ENCODE measurements at regions not wholly inside any gene's neighbourhood (a gene's known extent, or its start where the extent isn't known, plus 50 kb on each side); places are given as distances from the start of the nearest gene placed in this dataset.
A peak's percentile ranks its signal among the peaks of the same experiment; 100 is the strongest.

DNA sequence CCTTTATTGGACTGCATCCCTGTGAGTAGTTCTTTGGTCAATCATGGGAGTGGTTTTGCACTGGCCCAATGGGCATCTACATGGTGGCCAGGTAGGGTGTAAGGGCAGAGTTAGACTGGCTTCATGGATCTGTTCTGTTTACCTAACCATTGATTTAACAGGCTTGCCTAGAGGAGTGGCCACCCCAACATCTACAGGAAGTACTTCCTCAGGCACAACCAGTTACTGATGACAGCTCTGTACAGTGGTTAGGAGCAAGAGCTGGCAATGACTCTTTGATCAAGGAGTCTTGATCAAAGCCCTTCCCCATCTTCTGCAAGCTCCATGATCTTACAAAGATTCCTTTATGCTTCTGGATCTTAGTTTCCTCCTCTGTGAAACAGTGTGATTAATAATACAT lies 140.9 kb upstream of the CYP1B1 start:
- H3K4me3 Mint-ChIP-seq = no peak overlapping the region
- peaks cover 18% of the 10 kb centered on the region for H3K4me1 Mint-ChIP-seq
- DNase-seq (no peak), ATAC-seq (peak; percentile 55)
- H3K27ac Mint-ChIP-seq = no peak overlapping the region
- peaks cover 0 to 8% of the 10 kb centered on the region in 2 donors for H3K9me3 Mint-ChIP-seq
- H3K27me3 Mint-ChIP-seq = peaks cover 21% of the 10 kb centered on the region

- ATAC-seq = no peak
These were observed 140.0 kb upstream of the CYP1B1 start for GRCh38 chr2:38215993-38216392.

DNA sequence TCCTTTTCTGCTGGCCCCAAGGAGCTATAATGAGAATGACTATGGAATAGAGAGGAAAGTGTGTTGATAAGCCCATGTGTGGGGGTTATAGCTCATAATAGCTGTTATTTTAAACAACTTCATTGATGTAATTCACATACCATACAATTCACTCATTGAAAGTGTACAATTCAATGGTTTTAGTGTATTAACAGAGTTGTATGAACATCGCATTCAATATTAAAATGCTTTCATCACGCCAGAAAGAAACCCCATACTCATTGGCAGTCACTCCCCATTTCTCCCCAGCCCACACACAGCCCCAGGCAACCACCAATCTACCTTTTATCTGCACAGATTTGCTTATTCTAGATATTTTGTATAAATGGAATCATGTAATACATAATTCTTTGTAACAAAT lies 139.6 kb upstream of the CYP1B1 start:
- ATAC-seq (no peak), DNase-seq (no peak)
- Mint-ChIP-seq H3K4me1 (peaks cover 18% of the 10 kb centered on the region), H3K9me3 (peaks cover 8 to 13% of the 10 kb centered on the region in 2 donors), H3K27me3 (peaks cover 23% of the 10 kb centered on the region), H3K4me3 (no peak overlapping the region), H3K27ac (no peak overlapping the region)

More at GRCh38 chr2:38215993-38216392, 140.0 kb upstream of the CYP1B1 start:
- peaks cover 18% of the 10 kb centered on the region for H3K4me1 Mint-ChIP-seq
- no peak for DNase-seq
- H3K9me3 Mint-ChIP-seq = peaks cover 8 to 13% of the 10 kb centered on the region in 2 donors
- no peak overlapping the region for H3K27ac Mint-ChIP-seq
- peaks cover 21% of the 10 kb centered on the region for H3K27me3 Mint-ChIP-seq
- no peak overlapping the region for H3K4me3 Mint-ChIP-seq

- H3K27ac Mint-ChIP-seq = peak overlapping the region in 1 of 2 donors; percentile 49
- DNase-seq = peak in 1 of 2 donors; percentile 41
- H3K4me1 Mint-ChIP-seq = peaks cover 18% of the 10 kb centered on the region
- peak; percentile 95 for ATAC-seq
- no peak overlapping the region for H3K4me3 Mint-ChIP-seq
- H3K9me3 Mint-ChIP-seq = peaks cover 8 to 13% of the 10 kb centered on the region in 2 donors
- H3K27me3 Mint-ChIP-seq = peaks cover 29% of the 10 kb centered on the region
These were observed 138.3 kb upstream of the CYP1B1 start for GRCh38 chr2:38214209-38214717.

GRCh38 chr2:38213619-38214167 lies 137.7 kb upstream of the CYP1B1 start:
- H3K27me3 Mint-ChIP-seq = peaks cover 26% of the 10 kb centered on the region
- H3K4me3 Mint-ChIP-seq = peak overlapping the region in 1 of 2 donors; percentile 46
- no peak for DNase-seq
- peak overlapping the region in 1 of 2 donors; percentile 67 for H3K27ac Mint-ChIP-seq
- peaks cover 18% of the 10 kb centered on the region for H3K4me1 Mint-ChIP-seq
- peaks cover 8 to 13% of the 10 kb centered on the region in 2 donors for H3K9me3 Mint-ChIP-seq
- peak; percentile 53 for ATAC-seq

DNA sequence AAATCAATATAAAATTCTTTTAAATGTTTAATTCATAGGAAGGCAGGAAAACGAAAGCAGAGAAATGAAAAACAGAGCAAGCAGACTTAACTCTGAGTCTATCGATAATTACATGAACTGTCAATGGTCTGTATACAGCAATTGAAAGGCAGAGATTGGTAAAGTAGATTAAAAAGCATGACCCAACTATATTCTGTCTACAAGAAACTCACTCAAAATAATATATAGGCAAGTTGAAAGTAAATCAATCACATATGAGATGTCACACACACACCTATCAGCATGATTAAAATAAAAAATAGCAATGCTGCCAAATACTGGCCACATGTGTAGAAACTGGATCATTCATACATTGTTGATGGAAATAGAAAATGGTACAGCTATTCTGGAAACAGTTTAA lies 136.4 kb upstream of the CYP1B1 start:
- no peak for DNase-seq
- Mint-ChIP-seq H3K27me3 (peaks cover 21% of the 10 kb centered on the region), H3K27ac (no peak overlapping the region), H3K9me3 (peaks cover 8 to 13% of the 10 kb centered on the region in 2 donors), H3K4me1 (peaks cover 15% of the 10 kb centered on the region), H3K4me3 (no peak overlapping the region)
- ATAC-seq = no peak

GRCh38 chr2:38207168-38207567 lies 131.2 kb upstream of the CYP1B1 start:
- Mint-ChIP-seq H3K27me3 (peaks cover 45% of the 10 kb centered on the region), H3K9me3 (peaks cover 5 to 8% of the 10 kb centered on the region in 2 donors), H3K4me1 (no peaks in the 10 kb centered on the region), H3K27ac (no peak overlapping the region), H3K4me3 (no peak overlapping the region)
- ATAC-seq (no peak), DNase-seq (no peak)

DNA sequence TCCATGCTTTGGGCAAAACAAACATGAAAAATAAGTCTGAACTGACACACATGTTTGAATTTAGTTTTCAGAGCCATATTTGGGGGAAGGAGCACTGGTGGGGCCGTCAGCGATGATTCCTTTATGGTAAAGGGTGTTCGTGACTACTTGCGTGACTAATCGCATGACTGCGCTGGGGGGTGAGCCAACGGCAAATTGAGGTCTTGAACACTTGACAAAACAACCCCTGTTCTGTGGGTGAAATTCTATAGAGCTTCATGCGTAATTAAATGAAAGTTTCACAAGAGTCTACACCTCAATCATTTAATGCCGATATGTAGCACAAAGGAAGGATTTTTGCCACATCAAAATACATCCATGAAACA lies 127.5 kb upstream of the CYP1B1 start:
- H3K4me3 Mint-ChIP-seq = no peak overlapping the region
- ATAC-seq (no peak), DNase-seq (no peak)
- H3K4me1 Mint-ChIP-seq = no peaks in the 10 kb centered on the region
- peaks cover 48% of the 10 kb centered on the region for H3K27me3 Mint-ChIP-seq
- H3K27ac Mint-ChIP-seq = no peak overlapping the region
- no peaks in the 10 kb centered on the region for H3K9me3 Mint-ChIP-seq

DNA sequence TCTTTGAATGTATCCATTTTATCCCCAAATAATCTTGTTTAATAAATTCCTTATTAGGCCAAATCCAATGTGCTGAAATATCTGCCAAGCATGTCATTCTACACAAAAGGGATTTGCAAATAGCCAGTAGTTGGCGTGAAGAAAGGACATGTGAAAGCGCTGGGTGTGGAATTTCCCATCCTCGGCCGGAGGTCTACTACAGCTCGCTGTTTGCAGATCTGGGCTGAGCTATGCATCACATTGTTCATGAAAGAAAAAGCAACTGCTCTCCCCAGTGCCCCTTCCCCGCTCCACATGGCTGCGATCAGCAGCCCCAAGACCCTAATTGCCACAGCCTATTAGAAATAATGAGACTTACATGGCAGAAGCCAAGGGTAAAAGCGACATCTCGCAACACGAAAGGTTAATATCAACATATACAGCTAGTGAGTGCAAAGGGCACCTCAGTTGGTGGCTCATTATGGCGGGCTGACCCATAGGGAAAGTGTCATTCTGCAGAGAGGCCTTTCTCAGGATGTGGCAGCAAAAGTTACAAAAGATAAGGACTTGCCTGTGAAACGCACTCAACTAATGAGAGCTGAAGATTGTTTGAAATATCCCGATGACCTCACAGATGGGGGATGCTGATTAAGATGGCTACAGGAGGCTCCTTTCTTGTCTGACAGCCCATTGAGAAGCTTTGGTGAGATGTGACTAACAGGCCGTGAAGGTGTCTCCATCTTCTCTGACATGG lies 126.9 kb upstream of the CYP1B1 start:
- Mint-ChIP-seq H3K27me3 (peaks cover 42% of the 10 kb centered on the region), H3K4me1 (no peaks in the 10 kb centered on the region), H3K27ac (no peak overlapping the region), H3K4me3 (no peak overlapping the region), H3K9me3 (no peaks in the 10 kb centered on the region)
- ATAC-seq (no peak), DNase-seq (no peak)

GRCh38 chr2:38201784-38202183 lies 125.8 kb upstream of the CYP1B1 start:
- H3K27ac Mint-ChIP-seq = no peak overlapping the region
- H3K27me3 Mint-ChIP-seq = peaks cover 41% of the 10 kb centered on the region
- no peaks in the 10 kb centered on the region for H3K9me3 Mint-ChIP-seq
- ATAC-seq = no peak
- DNase-seq = no peak
- no peak overlapping the region for H3K4me3 Mint-ChIP-seq
- H3K4me1 Mint-ChIP-seq = no peaks in the 10 kb centered on the region

DNA sequence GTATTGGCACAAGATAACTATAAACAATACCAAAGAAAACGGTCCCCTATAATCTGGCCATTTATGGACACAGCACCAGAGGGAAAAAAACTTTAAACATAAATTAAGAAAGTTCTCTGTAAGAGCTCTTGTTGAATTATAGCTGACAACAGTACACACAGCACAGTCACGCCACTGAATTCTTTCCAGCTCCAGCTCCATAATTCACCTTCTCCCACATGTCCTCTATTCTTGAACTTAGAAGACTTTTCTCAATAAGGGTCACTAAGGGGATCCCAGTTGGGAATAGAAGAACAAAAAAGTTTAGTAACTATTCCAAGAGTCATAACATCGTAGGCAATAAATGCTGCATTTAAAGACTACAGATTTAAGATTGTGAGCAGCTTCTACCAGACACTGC lies 124.6 kb upstream of the CYP1B1 start:
- H3K27ac Mint-ChIP-seq = no peak overlapping the region
- DNase-seq = no peak
- peaks cover 41% of the 10 kb centered on the region for H3K27me3 Mint-ChIP-seq
- ATAC-seq = no peak
- H3K4me1 Mint-ChIP-seq = no peaks in the 10 kb centered on the region
- H3K9me3 Mint-ChIP-seq = no peaks in the 10 kb centered on the region
- no peak overlapping the region for H3K4me3 Mint-ChIP-seq

- Mint-ChIP-seq H3K27ac (no peak overlapping the region), H3K4me1 (no peaks in the 10 kb centered on the region), H3K9me3 (no peaks in the 10 kb centered on the region), H3K27me3 (peaks cover 28% of the 10 kb centered on the region), H3K4me3 (no peak overlapping the region)
- ATAC-seq (no peak), DNase-seq (no peak)
These were observed 123.2 kb upstream of the CYP1B1 start for GRCh38 chr2:38199127-38199526.

GRCh38 chr2:38194751-38195150 lies 118.8 kb upstream of the CYP1B1 start:
- H3K9me3 Mint-ChIP-seq = peaks cover 0 to 9% of the 10 kb centered on the region in 2 donors
- ATAC-seq = no peak
- H3K27me3 Mint-ChIP-seq = no peaks in the 10 kb centered on the region
- no peak overlapping the region for H3K27ac Mint-ChIP-seq
- peaks cover 12% of the 10 kb centered on the region for H3K4me1 Mint-ChIP-seq
- H3K4me3 Mint-ChIP-seq = no peak overlapping the region
- no peak for DNase-seq

DNA sequence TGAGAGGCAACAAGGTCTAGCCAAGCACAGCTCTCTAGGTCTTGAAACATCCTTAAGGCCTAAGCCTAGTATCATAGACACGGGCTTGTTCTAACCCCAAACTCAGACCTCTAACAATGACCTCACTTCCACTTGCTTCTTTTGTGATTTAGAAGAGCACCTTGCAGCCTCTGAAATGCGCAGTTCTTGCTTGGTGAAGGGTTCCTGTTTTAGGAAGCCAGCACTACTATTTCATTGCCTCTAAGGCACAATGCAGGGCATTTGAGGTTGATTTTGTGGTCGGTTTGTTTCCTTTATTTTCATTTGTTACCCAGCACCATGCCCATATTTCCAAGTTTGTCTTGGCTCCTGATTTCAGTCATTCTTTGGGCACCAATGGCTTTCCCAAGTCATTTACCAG lies 117.0 kb upstream of the CYP1B1 start:
- Mint-ChIP-seq H3K27me3 (no peaks in the 10 kb centered on the region), H3K9me3 (peaks cover 0 to 9% of the 10 kb centered on the region in 2 donors), H3K27ac (no peak overlapping the region), H3K4me3 (no peak overlapping the region), H3K4me1 (peaks cover 12% of the 10 kb centered on the region)
- DNase-seq = no peak
- ATAC-seq = no peak

GRCh38 chr2:38192046-38192445 lies 116.1 kb upstream of the CYP1B1 start:
- peaks cover 12% of the 10 kb centered on the region for H3K4me1 Mint-ChIP-seq
- ATAC-seq = no peak
- H3K27me3 Mint-ChIP-seq = no peaks in the 10 kb centered on the region
- H3K9me3 Mint-ChIP-seq = peaks cover 0 to 9% of the 10 kb centered on the region in 2 donors
- no peak overlapping the region for H3K27ac Mint-ChIP-seq
- H3K4me3 Mint-ChIP-seq = no peak overlapping the region
- no peak for DNase-seq

DNA sequence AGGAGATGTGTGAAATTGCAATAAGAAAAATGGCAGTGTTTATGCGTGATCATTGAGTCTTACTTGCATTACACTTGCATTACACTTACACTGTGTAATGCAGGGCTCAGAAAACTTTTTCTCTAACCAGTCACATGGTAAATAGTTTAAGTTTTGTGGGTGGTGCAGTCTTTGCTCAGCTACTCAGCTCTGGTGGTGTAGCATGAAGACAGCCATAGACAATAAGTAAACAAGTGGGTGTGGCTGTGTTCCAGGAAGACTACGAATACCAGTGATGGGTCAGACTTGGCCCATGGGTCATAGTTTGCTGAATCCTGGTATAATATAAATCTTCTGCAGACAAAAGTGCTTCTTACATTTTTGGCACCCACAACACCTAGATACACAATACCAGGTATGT lies 115.6 kb upstream of the CYP1B1 start:
- Mint-ChIP-seq H3K27ac (no peak overlapping the region), H3K27me3 (no peaks in the 10 kb centered on the region), H3K9me3 (peaks cover 0 to 9% of the 10 kb centered on the region in 2 donors), H3K4me1 (peaks cover 12% of the 10 kb centered on the region), H3K4me3 (no peak overlapping the region)
- ATAC-seq = no peak
- no peak for DNase-seq
